ENCODE measurements at regions not wholly inside any gene's neighbourhood (a gene's known extent, or its start where the extent isn't known, plus 50 kb on each side); places are given as distances from the start of the nearest gene placed in this dataset.

- TF ChIP-seq MLX (CRISPR knock-in tag; IDR thresholded peaks at IDR 0.05) (no peak), ZBTB3 (CRISPR knock-in tag; IDR thresholded peaks at IDR 0.05; ENCODE audit: borderline replicate concordance, low read depth) (no peak), ZFY (CRISPR knock-in tag; IDR thresholded peaks at IDR 0.05) (no peak), ZBTB21 (CRISPR knock-in tag; IDR thresholded peaks at IDR 0.05) (no peak), ZNF781 (CRISPR knock-in tag; IDR thresholded peaks at IDR 0.05; ENCODE audit: borderline replicate concordance, not compliant biosample characterization) (no peak), FOXK2 (IDR thresholded peaks at IDR 0.05) (no peak), ZNF33A (CRISPR knock-in tag; IDR thresholded peaks at IDR 0.05; ENCODE audit: borderline replicate concordance) (no peak), TAF15 (IDR thresholded peaks at IDR 0.05; ENCODE audit: low read depth, low read length, poor library complexity, severe bottlenecking) (no peak), ARNT2 (CRISPR knock-in tag; IDR thresholded peaks at IDR 0.05; ENCODE audit: low read depth) (no peak), ZSCAN31 (CRISPR knock-in tag; IDR thresholded peaks at IDR 0.05; ENCODE audit: low read depth) (no peak), HMG20B (CRISPR knock-in tag; conservative IDR thresholded peaks at IDR 0.05) (no peak), ZNF780A (CRISPR knock-in tag; IDR thresholded peaks at IDR 0.05) (no peak)
These were observed 171.3 kb upstream of the CDH12 start (continued) for GRCh38 chr5:23024470-23024869.

- TF ChIP-seq MAFK (conservative IDR thresholded peaks at IDR 0.05 in 1 of 2, IDR thresholded peaks at IDR 0.05 in 1 of 2; ENCODE audit: low read length in 2 of 2) (peak; percentile 63 to 74), MAFF (IDR thresholded peaks at IDR 0.05; ENCODE audit: low read depth, low read length) (peak; percentile 55), GFI1 (CRISPR knock-in tag; IDR thresholded peaks at IDR 0.05; ENCODE audit: borderline replicate concordance) (no peak), ZNF225 (CRISPR knock-in tag; IDR thresholded peaks at IDR 0.05) (no peak), KAT7 (CRISPR knock-in tag; IDR thresholded peaks at IDR 0.05; ENCODE audit: borderline replicate concordance) (no peak)
- ChIA-PET CTCF (ENCODE audit: low intra/inter-chr PET ratio, low total read pairs) (no interaction called here), POLR2A (no interaction called here)
- Histone ChIP-seq H3K4me2 (ENCODE audit: low read depth, low read length) (no peak overlapping the region), H4K20me1 (ENCODE audit: insufficient read depth, low read length) (no peaks in the 10 kb centered on the region), H3K9me3 (ENCODE audit: low read length) (no peaks in the 10 kb centered on the region), H3K27me3 (ENCODE audit: control insufficient read depth in 1 of 2, insufficient read depth in 2 of 2, low read length in 2 of 2) (no peaks in the 10 kb centered on the region), H2AFZ (ENCODE audit: low read length) (no peak overlapping the region), H3K36me3 (replicated peaks in 1 of 2; ENCODE audit: control insufficient read depth in 1 of 2, insufficient read depth in 2 of 2, low read length in 2 of 2) (no peaks in the 10 kb centered on the region), H3K9ac (ENCODE audit: insufficient read depth, low read depth, low read length) (no peak overlapping the region), H3K4me1 (ENCODE audit: insufficient read depth, low read length) (no peaks in the 10 kb centered on the region), H3K79me2 (ENCODE audit: insufficient read depth, low read length) (no peaks in the 10 kb centered on the region), H3K4me3 (replicated peaks in 1 of 3; ENCODE audit: insufficient read depth in 1 of 3, low read depth in 2 of 3, low read length in 3 of 3) (no peak overlapping the region), H3K27ac (ENCODE audit: extremely low read length, insufficient read depth, low read length) (no peak overlapping the region)
- in situ Hi-C loops (cut with HindIII; ENCODE audit: extremely low pct_ligation_motif_present, low pct_unique_long_range_greater_than_20kb): no loop called here
- intact Hi-C loops (cut with micrococcal nuclease; ENCODE audit: unreplicated experiment): no loop called here
- 0% methylated on average over 4 of the region's 4 CpGs for WGBS (ENCODE audit: low lambda C conversion rate)
- BruUV-seq (replicated peaks): no TSS peak
- FAIRE-seq (no peak), ATAC-seq (no peak), DNase-seq (ENCODE audit: low spot score) (no peak)
These were observed 161.7 kb upstream of the CDH12 start for GRCh38 chr5:23014825-23015224.

Data from HepG2 (cell line).